ENCODE measurements at regions not wholly inside any gene's neighbourhood (a gene's known extent, or its start where the extent isn't known, plus 50 kb on each side); places are given as distances from the start of the nearest gene placed in this dataset.
"Not testable (repeated sequence)": the region's sequence is repeated elsewhere in the genome, so short reads cannot be mapped to it uniquely, and the experiment has no call there.

DNA sequence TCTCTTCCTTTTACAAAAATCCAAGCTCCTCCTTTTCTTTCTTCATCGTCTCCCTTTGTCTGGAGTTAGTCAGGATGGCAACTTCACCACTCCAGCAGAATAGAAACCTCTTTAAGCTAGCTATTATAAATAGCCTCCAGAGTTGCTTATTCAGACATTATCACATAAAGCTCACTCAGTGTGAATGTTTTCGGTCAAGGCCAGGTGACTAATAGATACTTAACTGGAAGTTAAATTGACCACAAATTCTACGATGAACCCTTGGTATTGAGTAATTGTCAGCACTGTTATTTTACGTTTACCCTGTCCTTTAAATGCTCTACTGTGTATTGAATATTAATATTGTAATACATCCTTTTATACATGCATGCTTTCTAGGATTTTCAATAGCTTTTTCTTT lies 340.4 kb downstream of the OTUD1 start:
- no peak overlapping the region for H3K4me3 ChIP-seq
- H3K9me3 ChIP-seq, result no peaks in the 10 kb centered on the region
- no peaks in the 10 kb centered on the region for H3K36me3 ChIP-seq
- H3K27me3 ChIP-seq, result no peaks in the 10 kb centered on the region
- no peak for DNase-seq
- H3K4me1 ChIP-seq, result no peaks in the 10 kb centered on the region
- TF ChIP-seq POLR2A (IDR thresholded peaks at IDR 0.05), result no peak
- TF ChIP-seq, protein P1, sequence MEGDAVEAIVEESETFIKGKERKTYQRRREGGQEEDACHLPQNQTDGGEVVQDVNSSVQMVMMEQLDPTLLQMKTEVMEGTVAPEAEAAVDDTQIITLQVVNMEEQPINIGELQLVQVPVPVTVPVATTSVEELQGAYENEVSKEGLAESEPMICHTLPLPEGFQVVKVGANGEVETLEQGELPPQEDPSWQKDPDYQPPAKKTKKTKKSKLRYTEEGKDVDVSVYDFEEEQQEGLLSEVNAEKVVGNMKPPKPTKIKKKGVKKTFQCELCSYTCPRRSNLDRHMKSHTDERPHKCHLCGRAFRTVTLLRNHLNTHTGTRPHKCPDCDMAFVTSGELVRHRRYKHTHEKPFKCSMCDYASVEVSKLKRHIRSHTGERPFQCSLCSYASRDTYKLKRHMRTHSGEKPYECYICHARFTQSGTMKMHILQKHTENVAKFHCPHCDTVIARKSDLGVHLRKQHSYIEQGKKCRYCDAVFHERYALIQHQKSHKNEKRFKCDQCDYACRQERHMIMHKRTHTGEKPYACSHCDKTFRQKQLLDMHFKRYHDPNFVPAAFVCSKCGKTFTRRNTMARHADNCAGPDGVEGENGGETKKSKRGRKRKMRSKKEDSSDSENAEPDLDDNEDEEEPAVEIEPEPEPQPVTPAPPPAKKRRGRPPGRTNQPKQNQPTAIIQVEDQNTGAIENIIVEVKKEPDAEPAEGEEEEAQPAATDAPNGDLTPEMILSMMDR (IDR thresholded peaks at IDR 0.05), result no peak
- no peak overlapping the region for H3K27ac ChIP-seq

DNA sequence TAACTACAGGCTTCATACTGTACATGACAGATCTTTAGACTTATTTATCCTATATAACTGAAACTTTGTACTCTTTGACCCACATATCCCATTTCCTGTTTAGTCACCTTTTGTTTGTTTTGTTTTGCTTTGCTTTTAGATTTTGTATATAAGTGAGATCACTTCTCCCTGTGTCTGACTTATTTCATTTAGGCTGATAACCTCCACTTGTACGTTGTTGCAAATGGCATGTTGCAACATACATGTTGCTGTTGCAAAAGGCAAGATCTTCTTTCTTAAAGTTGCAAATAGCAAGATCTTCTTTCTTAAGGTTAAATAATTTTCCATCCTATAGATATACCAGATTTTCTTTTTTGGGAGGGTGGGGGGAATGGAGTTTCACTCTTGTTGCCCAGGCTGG lies 341.5 kb downstream of the OTUD1 start:
- no peaks in the 10 kb centered on the region for H3K27me3 ChIP-seq
- no peak for DNase-seq
- no peak overlapping the region for H3K27ac ChIP-seq
- no peaks in the 10 kb centered on the region for H3K9me3 ChIP-seq
- no peaks in the 10 kb centered on the region for H3K4me1 ChIP-seq
- no peak overlapping the region for H3K4me3 ChIP-seq
- no peaks in the 10 kb centered on the region for H3K36me3 ChIP-seq
- TF ChIP-seq POLR2A (IDR thresholded peaks at IDR 0.05), result no peak
- TF ChIP-seq, protein P1 (IDR thresholded peaks at IDR 0.05), result no peak

DNA sequence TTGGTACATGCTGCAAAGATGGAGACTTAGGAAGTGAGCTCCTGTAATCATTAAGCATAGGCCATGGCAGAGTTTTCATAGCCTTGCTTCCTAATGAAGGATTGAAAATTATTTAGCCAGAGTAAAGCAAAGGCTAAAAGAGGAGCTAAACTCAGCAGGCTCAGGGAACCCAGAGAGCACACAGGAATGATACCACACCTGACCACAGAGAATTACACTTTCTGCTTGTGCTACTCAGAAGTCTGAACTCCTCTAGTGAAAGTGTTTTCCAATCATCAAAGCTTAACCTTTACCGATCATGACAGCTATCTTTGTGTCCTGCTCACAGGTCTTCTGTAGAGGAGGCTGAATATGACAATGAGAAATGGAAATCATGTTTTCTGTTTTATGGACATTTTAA lies 347.7 kb downstream of the OTUD1 start:
- Histone ChIP-seq H3K36me3 (no peaks in the 10 kb centered on the region), H3K4me3 (no peak overlapping the region), H3K9me3 (no peaks in the 10 kb centered on the region), H3K27ac (no peak overlapping the region), H3K27me3 (no peaks in the 10 kb centered on the region), H3K4me1 (no peaks in the 10 kb centered on the region)
- no peak for DNase-seq
- TF ChIP-seq, protein P1 (IDR thresholded peaks at IDR 0.05), result no peak
- TF ChIP-seq POLR2A (IDR thresholded peaks at IDR 0.05), result no peak

DNA sequence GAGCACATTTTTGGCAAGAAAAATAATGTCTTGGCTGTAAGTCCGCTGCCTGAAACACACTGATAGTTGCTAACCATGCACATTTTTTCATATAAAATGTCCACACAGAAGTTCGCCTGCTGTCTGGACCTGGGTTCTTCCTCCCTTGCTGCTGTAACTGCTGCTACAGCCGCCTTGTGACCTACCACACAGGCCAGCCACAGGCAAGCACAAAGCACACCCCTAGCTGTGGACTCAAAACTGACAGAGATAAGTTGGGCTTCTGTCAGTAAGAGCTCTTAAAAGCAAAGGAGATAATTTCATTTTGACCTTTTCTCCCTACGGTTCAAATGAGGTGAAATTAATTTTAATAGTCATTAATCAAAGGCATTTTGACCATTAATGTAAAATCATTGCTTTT lies 354.7 kb downstream of the OTUD1 start:
- TF ChIP-seq, protein P1 (IDR thresholded peaks at IDR 0.05), result no peak
- Histone ChIP-seq H3K27ac (no peak overlapping the region), H3K4me3 (no peak overlapping the region), H3K36me3 (no peaks in the 10 kb centered on the region), H3K27me3 (no peaks in the 10 kb centered on the region), H3K4me1 (no peaks in the 10 kb centered on the region), H3K9me3 (no peaks in the 10 kb centered on the region)
- DNase-seq, result no peak

DNA sequence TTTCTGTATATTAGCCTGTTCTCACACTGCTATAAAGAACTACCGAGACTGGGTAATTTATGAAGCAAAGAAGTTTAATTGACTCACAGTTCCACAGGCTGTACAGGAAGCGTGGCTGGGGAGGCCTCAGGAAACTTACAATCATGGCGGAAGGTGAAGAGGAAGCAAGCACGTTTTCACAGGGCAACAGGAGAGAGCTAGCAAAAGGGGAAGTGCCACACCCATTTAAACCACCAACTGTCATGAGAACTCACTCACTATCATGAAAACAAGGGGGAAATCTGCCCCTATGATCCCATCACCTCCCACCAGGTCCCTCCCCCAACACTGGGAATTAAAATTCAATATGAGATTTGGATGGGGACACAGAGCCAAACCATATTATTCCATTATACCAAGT lies 358.6 kb downstream of the OTUD1 start:
- H3K27ac ChIP-seq, H3K36me3 ChIP-seq, DNase-seq, H3K9me3 ChIP-seq, H3K4me1 ChIP-seq, H3K4me3 ChIP-seq, H3K27me3 ChIP-seq: not testable (repeated sequence)

DNA sequence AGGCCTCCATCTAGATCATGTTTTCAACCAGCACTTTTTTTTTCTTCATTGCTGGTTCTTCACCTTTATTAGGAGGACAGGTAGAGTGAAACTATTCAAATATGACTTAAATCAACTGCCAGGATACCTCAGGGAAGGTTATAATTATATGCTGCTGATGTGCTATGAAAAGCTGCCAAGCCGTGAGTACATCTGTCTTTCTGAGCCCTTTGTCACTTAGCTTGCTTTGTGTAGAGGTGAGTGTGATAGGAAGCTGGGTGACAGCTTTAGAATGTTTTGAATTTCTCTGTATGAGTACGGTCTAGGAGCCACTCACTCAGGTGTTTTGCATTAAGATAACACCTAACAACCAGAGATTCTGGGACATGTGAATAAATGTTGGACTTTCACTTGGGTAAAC lies 365.2 kb downstream of the OTUD1 start:
- Histone ChIP-seq H3K36me3 (no peaks in the 10 kb centered on the region), H3K9me3 (no peaks in the 10 kb centered on the region), H3K27me3 (no peaks in the 10 kb centered on the region), H3K4me3 (no peak overlapping the region), H3K4me1 (no peaks in the 10 kb centered on the region), H3K27ac (no peak overlapping the region)
- TF ChIP-seq, protein P1 (IDR thresholded peaks at IDR 0.05), result no peak
- no peak for TF ChIP-seq POLR2A (IDR thresholded peaks at IDR 0.05)
- no peak for DNase-seq

Measured in Peyer's patch (tissue), 4 donors.